ENCODE measurements at regions not wholly inside any gene's neighbourhood (a gene's known extent, or its start where the extent isn't known, plus 50 kb on each side); places are given as distances from the start of the nearest gene placed in this dataset.

DNA sequence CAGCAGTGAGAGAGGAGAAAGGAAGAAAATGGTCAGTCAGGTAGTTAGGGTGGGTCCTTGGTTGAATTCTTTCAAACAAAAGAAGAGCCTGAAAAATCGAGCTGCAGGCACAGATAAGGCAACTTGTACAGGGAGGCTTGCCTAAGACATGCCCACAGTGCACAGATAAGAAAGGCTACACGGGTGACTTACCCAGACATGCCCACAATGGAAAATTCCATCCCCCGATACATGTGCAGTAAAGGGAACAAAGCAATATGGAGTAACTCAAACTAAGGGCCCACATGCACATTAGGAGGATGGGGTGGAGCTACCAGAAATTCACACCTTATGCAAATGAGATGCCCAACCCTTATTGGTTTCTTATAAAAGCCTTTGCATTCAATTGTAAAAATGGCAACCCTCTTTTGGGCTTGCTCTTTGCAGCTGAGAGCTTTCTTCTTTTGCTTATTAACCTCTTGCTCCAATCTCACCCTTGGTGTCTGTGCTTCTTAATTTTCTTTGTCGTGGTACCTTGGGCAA, 110.3 kb upstream of the RMP24 start:
- TF ChIP-seq, protein P1, sequence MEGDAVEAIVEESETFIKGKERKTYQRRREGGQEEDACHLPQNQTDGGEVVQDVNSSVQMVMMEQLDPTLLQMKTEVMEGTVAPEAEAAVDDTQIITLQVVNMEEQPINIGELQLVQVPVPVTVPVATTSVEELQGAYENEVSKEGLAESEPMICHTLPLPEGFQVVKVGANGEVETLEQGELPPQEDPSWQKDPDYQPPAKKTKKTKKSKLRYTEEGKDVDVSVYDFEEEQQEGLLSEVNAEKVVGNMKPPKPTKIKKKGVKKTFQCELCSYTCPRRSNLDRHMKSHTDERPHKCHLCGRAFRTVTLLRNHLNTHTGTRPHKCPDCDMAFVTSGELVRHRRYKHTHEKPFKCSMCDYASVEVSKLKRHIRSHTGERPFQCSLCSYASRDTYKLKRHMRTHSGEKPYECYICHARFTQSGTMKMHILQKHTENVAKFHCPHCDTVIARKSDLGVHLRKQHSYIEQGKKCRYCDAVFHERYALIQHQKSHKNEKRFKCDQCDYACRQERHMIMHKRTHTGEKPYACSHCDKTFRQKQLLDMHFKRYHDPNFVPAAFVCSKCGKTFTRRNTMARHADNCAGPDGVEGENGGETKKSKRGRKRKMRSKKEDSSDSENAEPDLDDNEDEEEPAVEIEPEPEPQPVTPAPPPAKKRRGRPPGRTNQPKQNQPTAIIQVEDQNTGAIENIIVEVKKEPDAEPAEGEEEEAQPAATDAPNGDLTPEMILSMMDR (conservative IDR thresholded peaks at IDR 0.05; ENCODE audit: low read length): no peak
- no peak for TF ChIP-seq EZH2phosphoT487 (IDR thresholded peaks at IDR 0.05; ENCODE audit: borderline replicate concordance)
